Pancreas (tissue), 10 donors: ENCODE measurements at regions not wholly inside any gene's neighbourhood (a gene's known extent, or its start where the extent isn't known, plus 50 kb on each side); places are given as distances from the start of the nearest gene placed in this dataset.

ENCODE experiments used
- ATAC-seq, 4 donors: fragments of 200-7000 bp; cut with Tn5 transposase; one replicate each; pipeline versions ENCODE4 v1.8.0 to v1.9.1; 2020; ENCODE audit warnings: mild to moderate bottlenecking in 4 of 4, moderate library complexity in 4 of 4
- DNase-seq, 6 donors: peaks; one replicate each; pipeline ENCODE4 v3.0.0-alpha.2; 2020
- FAIRE-seq: peaks from 2 replicates; lab custom pipeline; 2012; peaks lifted over from hg19 to GRCh38; lab: Jason Lieb, UNC
- H3K27ac ChIP-seq, 4 donors: fragments of 200-600 bp; sonication (generic); 1 replicate in 3 of 4; 2 replicates in 1 of 4; pipeline versions ENCODE4 v1.5.0 to v1.8.0; 2020
- H3K27me3 ChIP-seq, 4 donors: fragments of 200-600 bp; one replicate each; pipeline ENCODE4 v1.8.0; 2021
- H3K36me3 ChIP-seq, 3 donors: fragments of 200-600 bp; sonication (generic) in 1 of 3; one replicate each; pipeline versions ENCODE4 v1.5.0 to v1.8.0; 2020 to 2021
- H3K4me1 ChIP-seq, 3 donors: fragments of 200-600 bp; one replicate each; pipeline ENCODE4 v1.8.0; 2021
- H3K4me3 ChIP-seq, 4 donors: fragments of 200-600 bp; sonication (generic) in 2 of 4; one replicate each; pipeline versions ENCODE4 v1.5.0 to v1.8.0; 2020 to 2021
- H3K9me3 ChIP-seq, 4 donors: fragments of 200-600 bp; one replicate each; pipeline ENCODE4 v1.8.0; 2021
- WGBS, 2 donors: extraction: QIAGEN DNeasy Blood & Tissue Kit; methylation state at CpG; one replicate each; pipeline ENCODE4 v1.1.7; 2013; 5-methylcytosine and 5-hydroxymethylcytosine counted together
- intact Hi-C, 3 donors: fragments of 100-400 bp; cut with DNase I; formaldehyde crosslinking; loops; one replicate each; pipeline versions ENCODE4 v1.11.1 to v1.14.2; 2022
- TF ChIP-seq, protein P1 (sequence below), 4 donors: fragments of 200-600 bp; sonication (generic) in 3 of 4; IDR thresholded peaks; one replicate each; pipeline versions ENCODE4 v1.5.0 to v1.8.0; 2021; ENCODE audit warnings: antibody characterized with exemption in 4 of 4
- donor health status: healthy with polysubstance abuse.
- donor health status: DM: no; HTN: no; CAD: no; lungs with moderate emphysema.
- donor health status: DM: no; HTN: no; CAD: no.
- donor health status: control.
- donor health status: control.
- donor health status: Bipolar disorder and iron deficiency.
- donor health status: DM: yes; HTN: yes; CAD: no.
- donor health status: DM: no; HTN: no; CAD: no.
- donor health status: DM: no; HTN: no; CAD: no.
- donor health status: DM: yes; HTN: yes; CAD: no.

GRCh38 chr5:142434322-142434612 is 109.4 kb upstream of the SPRY4 start:
- intact Hi-C loops: no loop called here
- 90 to 95% methylated on average over 2 of the region's 2 CpGs for WGBS, 2 donors
- FAIRE-seq (no peak), ATAC-seq (no peak), DNase-seq (no peak)
- Histone ChIP-seq H3K4me3 (no peak overlapping the region), H3K4me1 (no peaks in the 10 kb centered on the region), H3K9me3 (no peaks in the 10 kb centered on the region), H3K27ac (no peak overlapping the region), H3K36me3 (no peaks in the 10 kb centered on the region), H3K27me3 (no peaks in the 10 kb centered on the region)
- TF ChIP-seq, protein P1, sequence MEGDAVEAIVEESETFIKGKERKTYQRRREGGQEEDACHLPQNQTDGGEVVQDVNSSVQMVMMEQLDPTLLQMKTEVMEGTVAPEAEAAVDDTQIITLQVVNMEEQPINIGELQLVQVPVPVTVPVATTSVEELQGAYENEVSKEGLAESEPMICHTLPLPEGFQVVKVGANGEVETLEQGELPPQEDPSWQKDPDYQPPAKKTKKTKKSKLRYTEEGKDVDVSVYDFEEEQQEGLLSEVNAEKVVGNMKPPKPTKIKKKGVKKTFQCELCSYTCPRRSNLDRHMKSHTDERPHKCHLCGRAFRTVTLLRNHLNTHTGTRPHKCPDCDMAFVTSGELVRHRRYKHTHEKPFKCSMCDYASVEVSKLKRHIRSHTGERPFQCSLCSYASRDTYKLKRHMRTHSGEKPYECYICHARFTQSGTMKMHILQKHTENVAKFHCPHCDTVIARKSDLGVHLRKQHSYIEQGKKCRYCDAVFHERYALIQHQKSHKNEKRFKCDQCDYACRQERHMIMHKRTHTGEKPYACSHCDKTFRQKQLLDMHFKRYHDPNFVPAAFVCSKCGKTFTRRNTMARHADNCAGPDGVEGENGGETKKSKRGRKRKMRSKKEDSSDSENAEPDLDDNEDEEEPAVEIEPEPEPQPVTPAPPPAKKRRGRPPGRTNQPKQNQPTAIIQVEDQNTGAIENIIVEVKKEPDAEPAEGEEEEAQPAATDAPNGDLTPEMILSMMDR (IDR thresholded peaks at IDR 0.05): no peak

DNA sequence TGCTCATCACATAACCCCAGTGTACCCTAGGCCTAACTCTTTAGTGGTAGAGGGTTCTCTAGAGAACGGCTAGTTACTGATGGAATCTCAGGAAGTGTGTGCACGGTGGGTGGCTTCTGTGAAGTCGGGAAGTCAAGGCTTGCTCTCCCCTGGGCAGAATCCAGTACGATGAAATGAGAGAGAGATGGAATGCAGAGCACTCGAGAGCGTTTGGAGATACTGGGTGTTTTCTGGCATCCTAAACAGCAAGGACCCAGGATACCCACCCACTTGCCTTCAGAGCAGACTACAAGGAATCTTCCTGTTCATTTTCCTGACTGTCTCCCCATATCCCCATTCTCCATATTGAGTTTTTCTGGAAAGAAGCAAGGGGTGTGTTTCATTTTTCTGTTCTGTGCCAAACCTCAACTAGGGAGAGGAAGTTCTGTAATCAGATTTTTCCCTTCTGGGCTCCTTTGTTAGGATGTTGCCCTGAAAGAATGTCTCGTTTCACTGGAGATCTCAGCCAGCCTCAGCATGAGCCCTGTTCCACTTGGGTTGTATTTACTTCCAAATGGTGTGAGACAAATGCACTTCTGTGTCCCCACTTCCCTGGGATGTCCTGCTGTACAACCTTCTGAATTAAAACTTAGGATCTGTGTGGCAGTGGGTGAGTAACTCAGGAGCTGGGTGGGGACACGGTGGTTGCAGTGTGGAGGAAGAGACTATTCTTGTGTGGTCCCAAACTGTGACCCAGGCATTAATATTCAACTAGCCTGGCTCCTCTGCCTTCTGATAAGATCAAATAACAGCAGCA is 108.9 kb upstream of the SPRY4 start:
- ATAC-seq (no peak), FAIRE-seq (no peak), DNase-seq (no peak)
- no peaks in the 10 kb centered on the region for H3K4me1 ChIP-seq
- H3K36me3 ChIP-seq: no peaks in the 10 kb centered on the region
- intact Hi-C loops: no loop called here
- H3K27me3 ChIP-seq: no peaks in the 10 kb centered on the region
- WGBS, 2 donors: 39 to 48% methylated on average over 8 of the region's 8 CpGs
- no peaks in the 10 kb centered on the region for H3K9me3 ChIP-seq
- TF ChIP-seq, protein P1 (IDR thresholded peaks at IDR 0.05): no peak
- H3K27ac ChIP-seq: no peak overlapping the region
- H3K4me3 ChIP-seq: no peak overlapping the region

- TF ChIP-seq, protein P1 (IDR thresholded peaks at IDR 0.05): no peak
- peak in 3 of 4 donors; percentile 45 to 46 (median 46) for ATAC-seq
- no peaks in the 10 kb centered on the region for H3K9me3 ChIP-seq
- no peaks in the 10 kb centered on the region for H3K36me3 ChIP-seq
- FAIRE-seq: no peak
- no peaks in the 10 kb centered on the region for H3K4me1 ChIP-seq
- DNase-seq: no peak
- intact Hi-C loops: no loop called here
- H3K27me3 ChIP-seq: no peaks in the 10 kb centered on the region
- no peak overlapping the region for H3K4me3 ChIP-seq
- 27 to 32% methylated on average over 2 of the region's 2 CpGs for WGBS, 2 donors
- H3K27ac ChIP-seq: no peak overlapping the region
Observed at GRCh38 chr5:142432961-142433360, 108.1 kb upstream of the SPRY4 start.

DNA sequence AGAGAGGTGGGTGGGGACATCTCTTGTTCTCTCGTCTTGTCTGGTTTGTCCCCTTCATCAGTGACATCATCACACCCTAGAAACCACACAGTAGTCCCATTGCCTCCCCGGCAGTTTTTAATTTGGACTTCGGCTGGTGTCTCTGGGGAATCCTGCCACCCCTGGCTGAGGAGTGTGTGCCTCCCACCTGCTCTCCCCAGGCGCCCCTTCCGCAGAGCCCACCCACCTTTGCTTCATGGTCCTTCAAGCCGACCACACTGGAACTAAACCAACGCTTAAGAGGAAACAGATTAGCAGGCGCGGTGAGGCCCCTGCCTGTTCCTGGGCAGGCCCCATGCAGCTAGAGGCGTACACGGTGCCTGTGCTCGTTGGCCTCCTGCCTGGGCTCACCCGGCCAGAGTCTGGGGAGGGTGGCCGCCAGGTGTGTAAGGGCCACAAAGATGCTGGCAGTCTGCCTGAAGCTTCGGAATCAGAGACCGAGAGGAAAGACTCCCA is 107.6 kb upstream of the SPRY4 start:
- TF ChIP-seq, protein P1 (IDR thresholded peaks at IDR 0.05): no peak
- Histone ChIP-seq H3K27me3 (no peaks in the 10 kb centered on the region), H3K9me3 (no peaks in the 10 kb centered on the region), H3K4me3 (no peak overlapping the region), H3K4me1 (no peaks in the 10 kb centered on the region), H3K27ac (no peak overlapping the region), H3K36me3 (no peaks in the 10 kb centered on the region)
- peak in 3 of 4 donors; percentile 56 to 79 (median 67) for ATAC-seq
- 30 to 34% methylated on average over 16 of the region's 16 CpGs for WGBS, 2 donors
- no peak for FAIRE-seq
- intact Hi-C loops: no loop called here
- peak in 4 of 6 donors; percentile 9 to 33 (median 20) for DNase-seq

- TF ChIP-seq, protein P1 (IDR thresholded peaks at IDR 0.05): no peak
- H3K27me3 ChIP-seq: no peaks in the 10 kb centered on the region
- no peak for DNase-seq
- H3K9me3 ChIP-seq: no peaks in the 10 kb centered on the region
- intact Hi-C loops: no loop called here
- no peak overlapping the region for H3K4me3 ChIP-seq
- no peak for FAIRE-seq
- WGBS, 2 donors: 83 to 84% methylated on average over 8 of the region's 8 CpGs
- no peak overlapping the region for H3K27ac ChIP-seq
- H3K36me3 ChIP-seq: no peaks in the 10 kb centered on the region
- no peaks in the 10 kb centered on the region for H3K4me1 ChIP-seq
- ATAC-seq: no peak
Observed at GRCh38 chr5:142428773-142429473, 104.1 kb upstream of the SPRY4 start.
